NOMO-1 treated with DMSO at 0.1 percent for 48 hours (cell line): ENCODE measurements at regions not wholly inside any gene's neighbourhood (a gene's known extent, or its start where the extent isn't known, plus 50 kb on each side); places are given as distances from the start of the nearest gene placed in this dataset.
"Not testable (repeated sequence)": the region's sequence is repeated elsewhere in the genome, so short reads cannot be mapped to it uniquely, and the experiment has no call there.

Experiments
- DNase-seq: peaks from one replicate; lab custom pipeline; 2025; ENCODE audit not compliant: unreplicated experiment; lab: John Stamatoyannopoulos, UW

DNA sequence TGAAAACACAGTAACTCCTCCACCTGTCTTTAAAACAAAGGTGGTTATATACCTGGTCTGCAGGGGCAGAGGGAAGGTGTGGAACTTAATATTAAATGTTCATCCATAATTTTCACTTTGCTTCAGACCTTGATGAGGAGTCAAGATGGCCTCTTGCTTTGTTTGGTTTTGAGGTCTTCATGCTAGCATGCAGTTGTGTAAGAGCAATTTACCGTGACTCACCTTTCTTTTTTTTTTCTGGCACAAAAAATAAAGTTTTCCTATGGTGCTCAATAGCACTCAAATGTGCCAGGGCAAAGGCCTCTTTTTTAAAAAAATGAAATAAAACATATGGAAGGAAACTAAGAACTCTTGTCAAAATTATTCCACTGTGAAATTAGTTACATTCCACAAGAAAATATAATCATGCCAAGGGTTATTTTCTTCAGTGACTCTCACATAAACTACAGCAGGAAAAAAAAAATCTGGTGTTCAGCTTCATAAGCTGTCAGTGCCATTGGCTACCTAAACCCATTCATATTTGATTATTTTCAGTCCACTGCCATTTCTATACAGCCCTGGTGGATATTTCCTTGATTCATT lies 128.2 kb downstream of the SLC7A11 start:
- peak; percentile 36 for DNase-seq

DNA sequence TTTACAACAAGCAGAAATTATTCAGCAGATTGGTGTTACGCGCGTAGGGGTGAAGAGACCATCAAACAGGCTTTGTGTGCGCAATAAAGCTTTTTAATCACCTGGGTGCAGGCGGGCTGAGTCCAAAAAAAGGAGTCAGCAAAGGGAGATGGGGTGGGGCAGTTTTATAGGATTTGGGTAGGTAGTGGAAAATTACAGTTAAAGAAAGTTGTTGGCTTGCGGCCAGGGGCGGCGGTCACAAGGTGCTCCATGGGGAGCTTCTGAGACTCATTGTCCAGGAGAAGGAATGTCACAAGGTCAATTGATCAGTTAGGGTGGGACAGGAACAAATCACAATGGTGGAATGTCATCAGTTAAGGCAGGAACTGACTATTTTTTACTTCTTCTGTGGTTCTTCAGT lies 129.3 kb downstream of the SLC7A11 start:
- not testable (repeated sequence) for DNase-seq

- DNase-seq = no peak
These were observed 129.8 kb downstream of the SLC7A11 start for GRCh38 chr4:138112389-138112788.

GRCh38 chr4:138111462-138112000 lies 130.6 kb downstream of the SLC7A11 start:
- DNase-seq = no peak

DNA sequence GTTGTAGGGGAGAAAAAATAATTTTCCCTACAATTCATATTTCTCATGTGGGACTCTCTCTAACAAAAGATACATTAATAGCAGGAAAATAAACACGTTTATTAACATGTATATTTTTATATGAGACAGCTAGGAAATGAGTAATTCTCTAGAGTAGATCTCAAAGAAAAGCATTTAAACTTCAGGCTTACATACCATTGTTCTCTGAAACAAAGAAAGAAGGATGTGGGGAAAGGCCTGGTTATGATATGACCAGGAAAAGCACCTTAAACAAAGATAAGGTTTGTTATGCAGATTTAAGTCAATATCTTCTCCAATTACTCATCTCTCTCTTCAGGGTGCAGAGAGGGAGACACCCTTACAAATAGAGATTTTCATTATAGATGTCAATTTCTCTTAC lies 131.3 kb downstream of the SLC7A11 start:
- DNase-seq = no peak

DNA sequence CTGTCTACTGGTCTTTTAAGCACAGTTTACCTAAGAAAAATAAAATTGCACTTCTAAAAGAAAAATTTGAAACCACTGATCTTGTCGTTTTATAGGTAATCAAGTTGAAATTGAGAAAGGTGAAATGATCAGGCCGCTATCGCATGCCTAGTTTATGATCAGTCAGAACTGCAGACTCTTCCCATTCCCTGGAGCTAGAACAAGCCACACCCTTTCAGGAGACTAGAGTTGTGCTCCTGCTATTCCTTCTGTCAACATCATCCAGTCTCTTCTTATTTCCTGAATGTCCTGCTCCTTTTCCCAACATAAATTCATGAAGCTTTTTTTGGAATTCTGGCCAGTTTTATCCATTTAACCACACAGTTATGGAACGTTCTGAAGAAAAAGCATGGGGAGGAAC lies 135.1 kb downstream of the SLC7A11 start:
- DNase-seq = no peak

DNA sequence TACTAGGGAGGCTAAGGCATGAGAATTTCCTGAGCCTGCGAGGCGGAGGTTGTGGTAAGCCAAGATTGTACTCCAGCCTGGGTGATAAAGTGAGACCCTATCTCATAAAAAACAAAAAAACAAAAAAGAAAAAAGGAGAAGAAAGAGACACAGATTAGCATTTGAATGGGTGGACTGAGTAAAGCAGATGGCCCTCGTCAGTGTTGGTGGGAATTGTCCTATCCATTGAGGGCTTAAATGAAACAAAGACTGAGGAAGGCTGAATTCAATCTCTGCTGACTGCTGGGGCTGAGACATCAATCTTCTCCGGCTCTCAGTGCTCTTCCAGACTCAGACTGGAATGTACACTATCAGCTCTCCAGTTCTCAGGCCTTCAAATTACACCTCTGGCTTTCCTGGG lies 136.8 kb downstream of the SLC7A11 start:
- DNase-seq = no peak

GRCh38 chr4:138104284-138104680 lies 137.9 kb downstream of the SLC7A11 start:
- DNase-seq = no peak

DNA sequence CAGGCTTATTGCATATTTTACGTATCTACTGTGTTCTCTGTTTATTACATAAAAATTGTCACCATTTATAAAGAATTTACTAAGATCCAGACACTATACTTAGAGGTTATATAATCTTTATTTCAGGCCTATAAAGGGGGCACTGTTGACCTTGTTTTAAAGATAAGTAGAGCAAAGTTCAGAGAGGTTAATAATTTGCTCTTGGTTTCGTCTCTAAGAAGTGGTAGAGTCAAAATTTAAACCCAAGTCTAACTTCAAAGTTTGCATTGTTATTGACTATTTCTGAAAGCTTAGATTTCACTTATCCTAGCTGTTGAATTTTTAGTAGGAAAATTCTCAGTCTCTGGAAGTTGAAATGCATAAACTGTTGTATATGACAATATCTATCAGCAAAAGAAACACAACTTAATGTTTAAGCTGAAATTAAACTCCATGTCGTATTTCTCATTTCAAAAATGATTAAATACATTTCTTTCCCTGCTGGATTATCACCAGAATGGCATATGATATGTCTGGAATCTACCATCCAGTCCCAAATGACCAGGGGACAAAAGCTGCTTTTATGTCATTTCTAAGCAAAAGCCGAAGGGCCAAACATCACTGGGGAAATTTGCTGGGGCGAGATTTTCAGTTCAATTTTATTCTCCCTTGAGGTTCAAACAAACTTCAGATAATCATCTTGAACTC lies 138.4 kb downstream of the SLC7A11 start:
- no peak for DNase-seq

- DNase-seq = no peak
These were observed 142.8 kb downstream of the SLC7A11 start for GRCh38 chr4:138099385-138099784.

GRCh38 chr4:138097912-138098600 lies 144.1 kb downstream of the SLC7A11 start:
- DNase-seq = peak; percentile 59

GRCh38 chr4:138096384-138097062 lies 145.6 kb downstream of the SLC7A11 start:
- no peak for DNase-seq

- no peak for DNase-seq
These were observed 146.8 kb downstream of the SLC7A11 start for GRCh38 chr4:138095378-138095777.

GRCh38 chr4:138092060-138092459 lies 150.1 kb downstream of the SLC7A11 start:
- DNase-seq = no peak

DNA sequence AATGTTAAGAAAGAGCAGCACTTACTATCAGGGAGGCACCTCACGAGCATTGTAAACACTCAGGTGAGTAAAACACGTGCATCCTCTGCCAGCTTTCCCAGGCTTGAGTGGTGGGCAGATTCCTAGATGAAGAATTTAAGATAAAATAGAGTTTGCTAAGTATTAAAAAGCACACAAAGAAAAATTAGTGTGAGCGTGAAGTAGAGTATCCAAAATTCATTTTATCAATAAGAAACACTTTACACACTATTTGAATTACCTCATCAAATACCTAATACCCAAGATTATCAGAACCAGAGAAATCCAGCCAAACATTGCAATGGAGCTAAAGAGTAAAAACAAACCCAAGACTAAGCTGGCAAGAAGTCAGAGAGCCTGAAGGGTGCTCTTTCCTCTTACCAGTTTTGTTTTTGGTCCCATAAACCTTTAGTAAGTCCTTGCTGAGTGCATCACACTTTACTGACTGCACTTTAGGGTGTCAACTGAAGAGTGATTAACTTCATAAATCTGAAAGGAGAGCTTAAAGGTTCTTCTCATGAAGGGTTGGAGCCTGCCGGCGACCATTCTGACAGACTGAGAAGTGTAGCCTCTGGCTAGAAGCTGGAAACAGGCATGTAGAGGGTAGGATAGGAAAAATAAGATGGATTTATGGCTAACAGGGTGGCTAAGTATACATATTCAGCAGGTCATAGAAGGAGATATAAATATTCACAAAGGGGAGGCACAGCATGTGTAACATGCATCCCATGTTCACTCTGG lies 151.1 kb downstream of the SLC7A11 start:
- no peak for DNase-seq

- DNase-seq = peak; percentile 72
These were observed 151.8 kb downstream of the SLC7A11 start for GRCh38 chr4:138090150-138090917.

DNA sequence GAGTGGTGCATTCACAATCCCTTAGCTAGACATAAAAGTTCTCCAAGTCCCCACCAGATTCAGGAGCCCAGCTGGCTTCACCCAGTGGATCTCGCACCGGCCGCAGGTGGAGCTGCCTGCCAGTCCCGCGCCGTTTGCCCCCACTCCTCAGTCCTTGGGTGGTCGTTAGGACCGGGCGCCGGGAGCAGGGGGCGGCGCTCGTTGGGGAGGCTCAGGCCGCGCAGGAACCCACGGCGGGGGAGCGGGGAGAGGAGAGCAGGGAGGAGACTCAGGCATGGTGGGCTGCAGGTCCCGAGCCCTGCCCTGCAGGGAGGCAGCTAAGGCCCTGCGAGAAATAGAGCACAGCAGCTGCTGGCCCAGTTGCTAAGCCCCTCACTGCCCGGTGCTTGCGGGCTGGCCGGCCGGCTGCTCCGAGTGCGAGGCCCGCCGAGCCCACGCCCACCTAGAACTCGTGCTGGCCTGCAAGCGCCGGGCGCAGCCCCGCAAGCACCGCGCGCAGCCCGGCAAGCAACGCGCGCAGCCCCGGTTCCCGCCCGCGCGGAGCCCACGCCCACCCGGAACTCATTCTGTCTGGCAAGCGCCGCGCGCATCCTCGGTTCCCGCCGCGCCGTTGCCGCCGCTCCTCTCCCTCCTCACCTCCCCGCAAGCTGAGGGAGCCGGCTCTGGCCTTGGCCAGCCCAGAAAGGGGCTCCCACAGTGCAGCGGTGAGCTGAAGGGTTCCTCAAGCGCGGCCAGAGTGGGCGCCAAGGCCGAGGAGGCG lies 153.5 kb downstream of the SLC7A11 start:
- no peak for DNase-seq

- DNase-seq = no peak
These were observed 155.0 kb downstream of the SLC7A11 start for GRCh38 chr4:138087066-138087719.

GRCh38 chr4:138086611-138087041 lies 155.5 kb downstream of the SLC7A11 start:
- no peak for DNase-seq
